ENCODE measurements at regions not wholly inside any gene's neighbourhood (a gene's known extent, or its start where the extent isn't known, plus 50 kb on each side); places are given as distances from the start of the nearest gene placed in this dataset.

GRCh38 chr4:164639001-164639400 is 114.9 kb upstream of the SMIM31 start (continued):
- TF ChIP-seq FOSB (CRISPR knock-in tag; IDR thresholded peaks at IDR 0.05): no peak

- TF ChIP-seq RFX5 (IDR thresholded peaks at IDR 0.05) (no peak), HES2 (IDR thresholded peaks at IDR 0.05) (no peak), MAFK (IDR thresholded peaks at IDR 0.05; ENCODE audit: partially characterized antibody) (no peak), MAZ (IDR thresholded peaks at IDR 0.05; ENCODE audit: borderline replicate concordance, low read depth, low read length) (no peak), EHF (CRISPR knock-in tag; IDR thresholded peaks at IDR 0.05) (no peak), HOXB13 (CRISPR knock-in tag; IDR thresholded peaks at IDR 0.05; ENCODE audit: low read depth) (no peak), FOXS1 (CRISPR knock-in tag; IDR thresholded peaks at IDR 0.05) (no peak), POLR2A (IDR thresholded peaks at IDR 0.05; ENCODE audit: low read length) (no peak)
- FAIRE-seq: no peak
- 0% methylated on average over 1 of the region's 1 CpG for WGBS (ENCODE audit: missing lambda C conversion rate)
- CTCF ChIA-PET: no interaction called here
- no peak for DNase-seq (ENCODE audit: low read depth in 1 of 2, low spot score in 1 of 2)
- Histone ChIP-seq H3K9me3 (no peaks in the 10 kb centered on the region), H3K27ac (no peak overlapping the region), H3K4me3 (no peak overlapping the region), H3K4me1 (no peaks in the 10 kb centered on the region), H3K4me2 (no peak overlapping the region)
- ATAC-seq: no peak
- POLR2A ChIA-PET: no interaction called here
Observed at GRCh38 chr4:164648151-164648848, 105.6 kb upstream of the SMIM31 start.

- Histone ChIP-seq H3K4me1 (no peaks in the 10 kb centered on the region), H3K4me2 (no peak overlapping the region), H3K27ac (no peak overlapping the region), H3K4me3 (no peak overlapping the region), H3K9me3 (no peaks in the 10 kb centered on the region)
- ChIA-PET CTCF (no interaction called here), POLR2A (no interaction called here)
- no peak for FAIRE-seq
- 33% methylated on average over 4 of the region's 4 CpGs for WGBS (ENCODE audit: missing lambda C conversion rate)
- DNase-seq (ENCODE audit: low read depth in 1 of 2, low spot score in 1 of 2): no peak
- ATAC-seq: no peak
- TF ChIP-seq CEBPB (IDR thresholded peaks at IDR 0.05) (no peak), EHF (CRISPR knock-in tag; IDR thresholded peaks at IDR 0.05) (no peak), HES2 (IDR thresholded peaks at IDR 0.05) (no peak), NFE2L2 (conservative IDR thresholded peaks at IDR 0.05; ENCODE audit: low read length) (no peak), HOXB13 (CRISPR knock-in tag; IDR thresholded peaks at IDR 0.05; ENCODE audit: low read depth) (no peak), FOSL2 (IDR thresholded peaks at IDR 0.05) (no peak), FOSL2 (CRISPR knock-in tag; IDR thresholded peaks at IDR 0.05) (no peak), USF2 (IDR thresholded peaks at IDR 0.05) (no peak), SREBF2 (IDR thresholded peaks at IDR 0.05) (no peak), MAFK (IDR thresholded peaks at IDR 0.05; ENCODE audit: partially characterized antibody) (no peak), HOXB5 (CRISPR knock-in tag; IDR thresholded peaks at IDR 0.05) (no peak), PBX3 (IDR thresholded peaks at IDR 0.05) (no peak), RARB (CRISPR knock-in tag; IDR thresholded peaks at IDR 0.05) (no peak), FOSB (CRISPR knock-in tag; IDR thresholded peaks at IDR 0.05) (no peak), CBX8 (IDR thresholded peaks at IDR 0.05) (no peak), MYC (IDR thresholded peaks at IDR 0.05; ENCODE audit: borderline replicate concordance, low read length) (no peak), MAZ (IDR thresholded peaks at IDR 0.05; ENCODE audit: borderline replicate concordance, low read depth, low read length) (no peak), RCOR1 (IDR thresholded peaks at IDR 0.05; ENCODE audit: low read depth, low read length) (no peak), ESRRA (IDR thresholded peaks at IDR 0.05; ENCODE audit: borderline replicate concordance, low read length) (no peak), CBX2 (IDR thresholded peaks at IDR 0.05; ENCODE audit: borderline replicate concordance, low read depth) (no peak), BHLHE40 (IDR thresholded peaks at IDR 0.05; ENCODE audit: low read depth, low read length) (no peak)
Observed at GRCh38 chr4:164648849-164649212, 105.1 kb upstream of the SMIM31 start.

Measured in A549 (cell line).